Neuronal stem cell (in vitro differentiated cells): ENCODE measurements at regions not wholly inside any gene's neighbourhood (a gene's known extent, or its start where the extent isn't known, plus 50 kb on each side); places are given as distances from the start of the nearest gene placed in this dataset.

Experiments used
- DNase-seq: peaks from one replicate; pipeline ENCODE4 v3.0.0-alpha.2; 2013; ENCODE audit warnings: low spot score
- H2AFZ ChIP-seq: one replicate; pipeline ENCODE4 v1.6.1; 2013; ENCODE audit warnings: mild to moderate bottlenecking, low read length, inconsistent platforms
- H2AK5ac ChIP-seq: 2 replicates; pipeline ENCODE4 v1.6.1; 2013; ENCODE audit warnings: low read depth, mild to moderate bottlenecking, inconsistent platforms, low read length, moderate library complexity, mixed read lengths
- H2BK120ac ChIP-seq: 2 replicates; pipeline ENCODE4 v1.6.1; 2013; ENCODE audit warnings: low read depth, mild to moderate bottlenecking, inconsistent platforms, low read length, moderate library complexity, mixed read lengths
- H2BK12ac ChIP-seq: one replicate; pipeline ENCODE4 v1.6.1; 2013; ENCODE audit warnings: low read length, inconsistent platforms
- H2BK15ac ChIP-seq: 2 replicates; pipeline ENCODE4 v1.6.1; 2013; ENCODE audit warnings: mild to moderate bottlenecking, low read length, inconsistent platforms, mixed read lengths
- H2BK5ac ChIP-seq: one replicate; pipeline ENCODE4 v1.6.1; 2013; ENCODE audit warnings: inconsistent platforms, mild to moderate bottlenecking, low read length, moderate library complexity
- H3K14ac ChIP-seq: one replicate; pipeline ENCODE4 v1.6.1; 2013; ENCODE audit warnings: low read length, inconsistent platforms
- H3K18ac ChIP-seq: 2 replicates; pipeline ENCODE4 v1.6.1; 2013; ENCODE audit warnings: low read length, inconsistent platforms
- H3K23ac ChIP-seq: 2 replicates; pipeline ENCODE4 v1.6.1; 2013; ENCODE audit warnings: low read depth, mild to moderate bottlenecking, mixed read lengths, low read length, inconsistent platforms; ENCODE audit not compliant: poor library complexity
- H3K27ac ChIP-seq: replicated peaks from 3 replicates; pipeline ENCODE4 v1.5.1; 2013; ENCODE audit warnings: low read length, inconsistent platforms
- H3K27me3 ChIP-seq, 3 experiments: 2 replicates each; pipeline ENCODE4 v1.6.1; 2013; ENCODE audit warnings: low read length in 3 of 3, mild to moderate bottlenecking in 2 of 3, inconsistent platforms in 1 of 3, low read depth in 1 of 3, mixed read lengths in 1 of 3, moderate library complexity in 1 of 3; ENCODE audit not compliant: control insufficient read depth in 3 of 3, insufficient read depth in 3 of 3
- H3K36me3 ChIP-seq, 2 donors: replicated peaks in 1 of 2; 2 replicates each; pipeline ENCODE4 v1.6.1; 2013; ENCODE audit warnings: low read length in 2 of 2; ENCODE audit not compliant: control insufficient read depth in 2 of 2, insufficient read depth in 2 of 2
- H3K4ac ChIP-seq: 2 replicates; pipeline ENCODE4 v1.6.1; 2013; ENCODE audit warnings: inconsistent platforms, mild to moderate bottlenecking, low read length, moderate library complexity
- H3K4me1 ChIP-seq, 2 donors: 1 replicate in 1 of 2; 2 replicates in 1 of 2; pipeline ENCODE4 v1.6.1; 2013; ENCODE audit warnings: low read length in 2 of 2, low read depth in 1 of 2; ENCODE audit not compliant: control insufficient read depth in 2 of 2, insufficient read depth in 1 of 2
- H3K4me2 ChIP-seq: one replicate; pipeline ENCODE4 v1.6.1; 2013; ENCODE audit warnings: mild to moderate bottlenecking, low read length, inconsistent platforms; ENCODE audit not compliant: insufficient read depth, poor library complexity, severe bottlenecking
- H3K4me3 ChIP-seq, 2 donors: 2 replicates each; pipeline ENCODE4 v1.5.1; 2013; ENCODE audit warnings: low read length in 2 of 2, mild to moderate bottlenecking in 2 of 2, inconsistent platforms in 1 of 2, moderate library complexity in 1 of 2
- H3K79me1 ChIP-seq: one replicate; pipeline ENCODE4 v1.6.1; 2013; ENCODE audit warnings: low read depth, mild to moderate bottlenecking, inconsistent platforms, low read length, moderate library complexity
- H3K9ac ChIP-seq: one replicate; pipeline ENCODE4 v1.6.1; 2013; ENCODE audit warnings: mild to moderate bottlenecking, low read depth, low read length, inconsistent platforms; ENCODE audit not compliant: poor library complexity
- H3K9me3 ChIP-seq, 2 donors: replicated peaks in 1 of 2; 2 replicates each; pipeline versions ENCODE3 to v1.6.1; 2013; ENCODE audit warnings: low read length in 2 of 2, mild to moderate bottlenecking in 2 of 2, inconsistent platforms in 1 of 2, low read depth in 1 of 2, mixed read lengths in 1 of 2, moderate library complexity in 1 of 2; ENCODE audit not compliant: control insufficient read depth in 2 of 2, insufficient read depth in 1 of 2
- H4K8ac ChIP-seq: one replicate; pipeline ENCODE4 v1.6.1; 2013; ENCODE audit warnings: low read depth, mild to moderate bottlenecking, inconsistent platforms, low read length, moderate library complexity
- H4K91ac ChIP-seq: one replicate; pipeline ENCODE4 v1.6.1; 2013; ENCODE audit warnings: low read length, low read depth, mild to moderate bottlenecking, inconsistent platforms; ENCODE audit not compliant: poor library complexity
- WGBS, 2 donors: extraction: QIAGEN DNeasy Blood & Tissue Kit; methylation state at CpG; one replicate each; pipeline ENCODE4 v1.1.7; 2013; ENCODE audit warnings: missing lambda C conversion rate in 2 of 2, mixed read lengths in 1 of 2; ENCODE audit not compliant: insufficient read length in 2 of 2, insufficient replicate concordance in 1 of 2; ENCODE audit errors: extremely low coverage in 2 of 2; 5-methylcytosine and 5-hydroxymethylcytosine counted together

DNA sequence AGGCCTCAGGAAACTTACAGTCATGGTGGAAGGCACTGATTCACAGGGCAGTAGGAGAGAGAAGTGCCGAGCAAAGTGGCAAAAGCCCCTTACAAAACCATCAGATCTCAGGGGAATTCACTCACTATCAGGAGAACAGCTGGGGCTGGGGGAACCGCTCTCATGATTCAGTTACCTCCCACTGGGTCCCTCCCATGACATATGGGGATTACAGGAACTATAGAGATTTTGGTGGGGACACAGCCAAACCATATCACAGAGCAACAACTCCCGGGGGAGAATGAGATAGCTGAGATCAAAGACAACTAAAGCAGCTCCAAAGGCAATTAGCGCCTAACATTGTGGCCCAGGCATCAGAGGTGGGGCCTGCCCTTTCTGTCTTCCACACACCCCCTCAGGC, 85.4 kb upstream of the VOPP1 start:
- Histone ChIP-seq H3K4me1 (no peaks in the 10 kb centered on the region), H3K4ac (no peak overlapping the region), H2AFZ (no peak overlapping the region), H3K36me3 (no peaks in the 10 kb centered on the region), H3K27me3 (no peaks in the 10 kb centered on the region), H2AK5ac (no peak overlapping the region), H2BK5ac (no peak overlapping the region), H3K79me1 (no peaks in the 10 kb centered on the region), H4K91ac (no peak overlapping the region), H4K8ac (no peak overlapping the region), H2BK15ac (no peak overlapping the region), H3K4me2 (no peak overlapping the region), H3K9me3 (no peaks in the 10 kb centered on the region), H3K27ac (no peak overlapping the region), H3K4me3 (no peak overlapping the region), H3K23ac (no peak overlapping the region), H2BK12ac (no peak overlapping the region), H3K14ac (no peak overlapping the region), H3K18ac (no peak overlapping the region), H2BK120ac (no peak overlapping the region), H3K9ac (no peak overlapping the region)
- no peak for DNase-seq
- WGBS, 2 donors, result no CpG with 5 or more reads among the region's 4 CpGs

DNA sequence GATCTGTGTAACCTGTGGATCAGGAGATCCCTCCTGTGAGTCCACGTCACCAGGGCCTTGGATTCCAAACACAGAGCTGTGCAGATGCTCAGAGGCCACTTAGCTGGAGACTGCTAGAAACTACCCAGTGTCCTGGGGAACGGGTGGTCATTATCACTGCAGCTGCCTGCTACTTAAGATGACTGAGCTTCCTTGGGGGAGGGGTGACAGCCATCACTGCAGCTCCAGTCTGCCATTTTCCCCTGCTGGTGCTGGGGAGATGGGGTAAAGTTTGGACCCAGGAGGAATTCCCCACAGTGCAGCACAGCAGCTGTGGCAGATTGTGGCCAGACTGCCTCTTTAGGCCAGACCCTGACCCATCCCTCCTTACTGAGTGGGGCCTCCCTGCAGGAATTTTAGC, 78.8 kb upstream of the VOPP1 start:
- H3K23ac ChIP-seq, result no peak overlapping the region
- H4K91ac ChIP-seq, result no peak overlapping the region
- no peaks in the 10 kb centered on the region for H3K9me3 ChIP-seq
- no peak overlapping the region for H2BK120ac ChIP-seq
- H4K8ac ChIP-seq, result no peak overlapping the region
- H3K14ac ChIP-seq, result no peak overlapping the region
- no CpG with 5 or more reads among the region's 2 CpGs for WGBS, 2 donors
- H2AFZ ChIP-seq, result peak overlapping the region; percentile 45
- no peak overlapping the region for H3K18ac ChIP-seq
- H2BK12ac ChIP-seq, result no peak overlapping the region
- H2AK5ac ChIP-seq, result no peak overlapping the region
- H2BK5ac ChIP-seq, result no peak overlapping the region
- H3K27ac ChIP-seq, result no peak overlapping the region
- H3K4me2 ChIP-seq, result no peak overlapping the region
- H3K4me1 ChIP-seq, result no peaks in the 10 kb centered on the region
- H3K27me3 ChIP-seq, result no peaks in the 10 kb centered on the region
- no peak overlapping the region for H3K4ac ChIP-seq
- H3K36me3 ChIP-seq, result no peaks in the 10 kb centered on the region
- no peak overlapping the region for H3K4me3 ChIP-seq
- H2BK15ac ChIP-seq, result no peak overlapping the region
- no peaks in the 10 kb centered on the region for H3K79me1 ChIP-seq
- no peak for DNase-seq
- H3K9ac ChIP-seq, result no peak overlapping the region

DNA sequence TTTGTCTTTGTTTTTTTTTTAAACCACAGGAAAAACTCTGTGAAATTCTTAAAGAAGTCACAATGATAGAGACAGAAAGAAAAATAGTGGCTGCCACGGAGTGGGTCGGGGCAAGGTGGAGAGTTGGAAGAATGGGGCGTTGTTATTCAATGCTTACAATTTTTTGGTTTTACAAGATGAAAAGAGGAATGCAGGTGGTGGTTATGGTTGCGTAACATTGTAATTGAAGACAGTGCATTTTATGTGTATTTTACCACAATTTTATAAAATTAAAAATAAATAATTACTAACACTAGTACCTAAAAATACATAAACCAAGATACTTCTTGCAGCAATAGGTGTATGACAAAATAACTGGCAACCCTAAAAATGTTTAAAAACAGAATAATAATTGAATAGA, 76.9 kb upstream of the VOPP1 start:
- DNase-seq, result no peak
- no peaks in the 10 kb centered on the region for H3K9me3 ChIP-seq
- no CpG with 5 or more reads among the region's 4 CpGs for WGBS, 2 donors
- H3K4ac ChIP-seq, result no peak overlapping the region
- H4K8ac ChIP-seq, result no peak overlapping the region
- no peak overlapping the region for H2AFZ ChIP-seq
- no peak overlapping the region for H2AK5ac ChIP-seq
- H3K4me2 ChIP-seq, result no peak overlapping the region
- no peak overlapping the region for H2BK120ac ChIP-seq
- no peak overlapping the region for H3K14ac ChIP-seq
- H3K9ac ChIP-seq, result no peak overlapping the region
- H3K4me3 ChIP-seq, result no peak overlapping the region
- H2BK15ac ChIP-seq, result no peak overlapping the region
- H3K36me3 ChIP-seq, result no peaks in the 10 kb centered on the region
- H2BK5ac ChIP-seq, result no peak overlapping the region
- no peak overlapping the region for H2BK12ac ChIP-seq
- no peaks in the 10 kb centered on the region for H3K27me3 ChIP-seq
- H3K4me1 ChIP-seq, result no peaks in the 10 kb centered on the region
- H3K27ac ChIP-seq, result no peak overlapping the region
- no peaks in the 10 kb centered on the region for H3K79me1 ChIP-seq
- H4K91ac ChIP-seq, result no peak overlapping the region
- H3K18ac ChIP-seq, result no peak overlapping the region
- no peak overlapping the region for H3K23ac ChIP-seq

DNA sequence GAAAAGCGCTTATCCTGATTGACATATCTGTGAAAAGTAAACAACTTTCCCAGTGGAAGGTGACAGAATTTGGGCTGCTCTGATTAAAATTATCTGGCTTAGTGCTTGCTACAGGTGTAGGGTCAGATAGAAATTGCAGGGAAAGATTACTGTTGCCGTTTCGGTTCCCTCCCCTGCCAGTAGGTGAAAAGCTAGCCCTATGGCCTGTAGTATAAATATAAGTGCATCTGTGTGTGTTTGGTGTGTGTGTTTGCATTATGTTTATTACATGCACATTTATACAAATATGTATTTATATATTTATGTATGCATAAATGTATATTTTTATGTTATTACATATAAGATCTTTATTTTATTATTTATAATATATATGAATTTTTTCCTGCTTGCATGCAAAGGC, 72.3 kb upstream of the VOPP1 start:
- Histone ChIP-seq H3K36me3 (no peaks in the 10 kb centered on the region), H3K4me1 (no peaks in the 10 kb centered on the region), H3K23ac (no peak overlapping the region), H3K9ac (no peak overlapping the region), H3K9me3 (no peaks in the 10 kb centered on the region), H2AFZ (no peak overlapping the region), H3K27me3 (no peaks in the 10 kb centered on the region), H3K14ac (no peak overlapping the region), H3K4me3 (no peak overlapping the region), H2AK5ac (no peak overlapping the region), H4K8ac (no peak overlapping the region), H3K18ac (no peak overlapping the region), H4K91ac (no peak overlapping the region), H2BK12ac (no peak overlapping the region), H3K79me1 (no peaks in the 10 kb centered on the region), H2BK15ac (no peak overlapping the region), H2BK5ac (no peak overlapping the region), H3K4ac (no peak overlapping the region), H2BK120ac (no peak overlapping the region), H3K27ac (no peak overlapping the region), H3K4me2 (no peak overlapping the region)
- no peak for DNase-seq
- WGBS, 2 donors, result no CpG with 5 or more reads among the region's 3 CpGs
